H1 (cell line): ENCODE measurements at regions not wholly inside any gene's neighbourhood (a gene's known extent, or its start where the extent isn't known, plus 50 kb on each side); places are given as distances from the start of the nearest gene placed in this dataset.

Experiments
- CTCF ChIA-PET: fragments of 300-600 bp; sonication (Branson Sonifier 250); formaldehyde crosslinking; loops from one replicate; lab custom pipeline; 2021; ENCODE audit not compliant: partially characterized antibody; lab: Charles Lee
- POLR2A ChIA-PET: fragments of 300-600 bp; sonication (Branson Sonifier 250); formaldehyde crosslinking; loops from one replicate; lab custom pipeline; 2021; ENCODE audit warnings: inconsistent platforms; ENCODE audit not compliant: partially characterized antibody; lab: Charles Lee
- DNase-seq, 2 experiments: peaks; one replicate each; pipeline versions ENCODE4 v3.0.0 to v3.0.0-alpha.2; 2010 to 2022; ENCODE audit warnings: low spot score in 2 of 2, low read depth in 1 of 2, mixed read lengths in 1 of 2
- FAIRE-seq: peaks from 2 replicates; lab custom pipeline; 2011; peaks lifted over from hg19 to GRCh38; lab: Jason Lieb, UNC
- H2AFZ ChIP-seq: 2 replicates; pipeline ENCODE4 v1.8.1; 2012; ENCODE audit warnings: low read length, inconsistent platforms
- H2AK5ac ChIP-seq: 2 replicates; pipeline ENCODE4 v1.6.1; 2013; ENCODE audit warnings: low read depth, low read length
- H2BK120ac ChIP-seq: replicated peaks from 2 replicates; pipeline ENCODE3; 2013; ENCODE audit warnings: low read depth, low read length, inconsistent platforms
- H2BK12ac ChIP-seq: 2 replicates; pipeline ENCODE4 v1.6.1; 2013; ENCODE audit warnings: low read depth, low read length
- H2BK15ac ChIP-seq: 2 replicates; pipeline ENCODE4 v1.6.1; 2013; ENCODE audit warnings: low read length
- H2BK20ac ChIP-seq: 2 replicates; pipeline ENCODE4 v1.6.1; 2013; ENCODE audit warnings: low read length
- H2BK5ac ChIP-seq: 2 replicates; pipeline ENCODE4 v1.6.1; 2013; ENCODE audit warnings: low read depth, low read length
- H3K14ac ChIP-seq: 2 replicates; pipeline ENCODE4 v1.6.1; 2013; ENCODE audit warnings: inconsistent platforms; ENCODE audit not compliant: insufficient read length
- H3K18ac ChIP-seq: 2 replicates; pipeline ENCODE4 v1.6.1; 2013; ENCODE audit warnings: low read length; ENCODE audit errors: extremely low read depth
- H3K23ac ChIP-seq: 2 replicates; pipeline ENCODE4 v1.6.1; 2013; ENCODE audit warnings: inconsistent platforms; ENCODE audit not compliant: insufficient read length
- H3K23me2 ChIP-seq: 2 replicates; pipeline ENCODE4 v1.6.1; 2013; ENCODE audit warnings: low read depth, low read length
- H3K27ac ChIP-seq: 2 replicates; pipeline ENCODE4 v1.6.1; 2011; ENCODE audit warnings: low read depth, low read length, inconsistent platforms
- H3K27me3 ChIP-seq, 4 experiments: replicated peaks in 1 of 4; 1 replicate in 1 of 4; 2 replicates in 3 of 4; pipeline versions ENCODE4 v1.6.1 to v1.8.1; 2011 to 2013; ENCODE audit warnings: low read length in 3 of 4, mild to moderate bottlenecking in 3 of 4, inconsistent platforms in 2 of 4, mixed read lengths in 2 of 4, moderate library complexity in 1 of 4; ENCODE audit not compliant: control insufficient read depth in 3 of 4, insufficient read depth in 3 of 4; ENCODE audit errors: extremely low read depth in 1 of 4
- H3K36me3 ChIP-seq, 4 experiments: 2 replicates each; pipeline versions ENCODE4 v1.6.1 to v1.8.1; 2011 to 2013; ENCODE audit warnings: mild to moderate bottlenecking in 4 of 4, low read length in 3 of 4, moderate library complexity in 2 of 4, control low read depth in 1 of 4, inconsistent platforms in 1 of 4; ENCODE audit not compliant: insufficient read depth in 4 of 4, control insufficient read depth in 2 of 4
- H3K4ac ChIP-seq: replicated peaks from 2 replicates; pipeline ENCODE3; 2013; ENCODE audit warnings: low read length, low read depth, mixed read lengths, inconsistent platforms; ENCODE audit not compliant: insufficient read length
- H3K4me1 ChIP-seq, 4 experiments: replicated peaks in 1 of 4; 1 replicate in 1 of 4; 2 replicates in 3 of 4; pipeline versions ENCODE4 v1.6.1 to v1.8.1; 2011 to 2013; ENCODE audit warnings: low read length in 3 of 4, inconsistent platforms in 2 of 4, mixed read lengths in 1 of 4; ENCODE audit not compliant: insufficient read depth in 4 of 4, control insufficient read depth in 3 of 4
- H3K4me2 ChIP-seq, 2 experiments: 2 replicates each; pipeline versions ENCODE4 v1.6.1 to v1.8.1; 2011 to 2013; ENCODE audit warnings: low read depth in 2 of 2, low read length in 2 of 2, control low read depth in 1 of 2, inconsistent platforms in 1 of 2, mild to moderate bottlenecking in 1 of 2; ENCODE audit not compliant: insufficient read depth in 1 of 2
- H3K4me3 ChIP-seq, 4 experiments: fragments of 200-600, 300-600 bp in 1 of 4; sonication (generic), shearing (Covaris generic), sonication (Bioruptor Twin) in 1 of 4; 2 replicates each; pipeline versions ENCODE4 v1.5.1 to v1.8.1; 2011 to 2016; ENCODE audit warnings: low read length in 4 of 4, low read depth in 3 of 4, control low read depth in 2 of 4, inconsistent platforms in 2 of 4, mild to moderate bottlenecking in 2 of 4, mixed read lengths in 1 of 4, moderate library complexity in 1 of 4; ENCODE audit not compliant: insufficient read depth in 2 of 4; ENCODE audit errors: extremely low read depth in 1 of 4
- H3K56ac ChIP-seq: replicated peaks from 2 replicates; pipeline ENCODE3; 2013; ENCODE audit warnings: low read depth, mild to moderate bottlenecking, mixed read lengths, low read length, inconsistent platforms; ENCODE audit not compliant: insufficient read length
- H3K79me1 ChIP-seq: 2 replicates; pipeline ENCODE4 v1.6.1; 2013; ENCODE audit warnings: low read depth, low read length, control low read depth
- H3K79me2 ChIP-seq, 2 experiments: 2 replicates each; pipeline versions ENCODE4 v1.6.1 to v1.8.1; 2012 to 2013; ENCODE audit warnings: low read length in 2 of 2, mild to moderate bottlenecking in 2 of 2, inconsistent platforms in 1 of 2; ENCODE audit not compliant: insufficient read depth in 2 of 2, control insufficient read depth in 1 of 2
- H3K9ac ChIP-seq, 4 experiments: replicated peaks in 1 of 4; 1 replicate in 1 of 4; 2 replicates in 3 of 4; pipeline versions ENCODE4 v1.6.1 to v1.8.1; 2011 to 2013; ENCODE audit warnings: low read depth in 3 of 4, low read length in 3 of 4, control low read depth in 2 of 4, mild to moderate bottlenecking in 2 of 4, moderate library complexity in 2 of 4, inconsistent platforms in 1 of 4; ENCODE audit errors: extremely low read depth in 1 of 4
- H3K9me3 ChIP-seq, 2 experiments: 2 replicates each; pipeline versions ENCODE4 v1.6.1 to v1.8.1; 2012 to 2013; ENCODE audit warnings: mild to moderate bottlenecking in 2 of 2, moderate library complexity in 2 of 2, control low read depth in 1 of 2, inconsistent platforms in 1 of 2, low read depth in 1 of 2, low read length in 1 of 2, mixed read lengths in 1 of 2; ENCODE audit not compliant: insufficient read depth in 2 of 2
- H4K20me1 ChIP-seq, 2 experiments: replicated peaks in 1 of 2; 2 replicates each; pipeline versions ENCODE3 to v1.8.1; 2011 to 2013; ENCODE audit warnings: inconsistent platforms in 2 of 2, low read length in 2 of 2, mild to moderate bottlenecking in 1 of 2; ENCODE audit not compliant: insufficient read depth in 2 of 2, control insufficient read depth in 1 of 2
- H4K5ac ChIP-seq: 2 replicates; pipeline ENCODE4 v1.6.1; 2013; ENCODE audit warnings: low read length, low read depth, mixed read lengths, inconsistent platforms; ENCODE audit not compliant: insufficient read length
- H4K8ac ChIP-seq: 2 replicates; pipeline ENCODE4 v1.8.0; 2013; ENCODE audit warnings: mild to moderate bottlenecking, moderate library complexity, low read length, inconsistent platforms; ENCODE audit not compliant: insufficient read depth; ENCODE audit errors: extremely low read depth
- H4K91ac ChIP-seq: replicated peaks from 2 replicates; pipeline ENCODE3; 2013; ENCODE audit warnings: low read length, mixed read lengths, inconsistent platforms; ENCODE audit not compliant: insufficient read length
- HDAC2 ChIP-seq, 2 experiments: fragments of 300-600 bp in 1 of 2; sonication (generic) in 1 of 2; IDR thresholded peaks; 2 replicates each; pipeline ENCODE4 v1.6.1; 2011 to 2012; ENCODE audit warnings: low read depth in 2 of 2, low read length in 2 of 2, mild to moderate bottlenecking in 2 of 2, moderate library complexity in 2 of 2, borderline replicate concordance in 1 of 2, inconsistent platforms in 1 of 2
- HDAC6 ChIP-seq: IDR thresholded peaks from one replicate; pipeline ENCODE4 v1.7.1; 2012; ENCODE audit warnings: low read depth, mild to moderate bottlenecking, inconsistent platforms, low read length, moderate library complexity
- KDM5A ChIP-seq: fragments of 200-600 bp; IDR thresholded peaks from 2 replicates; pipeline ENCODE4 v1.7.1; 2012; ENCODE audit warnings: mild to moderate bottlenecking, low read length, inconsistent platforms, mixed read lengths
- NANOG ChIP-seq: IDR thresholded peaks from 2 replicates; pipeline ENCODE4 v1.6.1; 2011; ENCODE audit warnings: low read length, low read depth, mild to moderate bottlenecking, inconsistent platforms; ENCODE audit not compliant: insufficient read depth, poor library complexity, severe bottlenecking
- NRF1 ChIP-seq: IDR thresholded peaks from 2 replicates; pipeline ENCODE4 v1.6.1; 2011; ENCODE audit warnings: mild to moderate bottlenecking, low read depth, low read length, improper control_type of control experiment
- POLR2AphosphoS5 ChIP-seq: IDR thresholded peaks from 2 replicates; pipeline ENCODE4 v1.6.1; 2011; ENCODE audit warnings: low read depth, low read length
- WGBS, 2 experiments: shearing (Covaris generic) in 1 of 2; methylation state at CpG; one replicate each; pipeline versions ENCODE4 v1.1.6 to v1.1.7; 2013 to 2015; ENCODE audit warnings: low lambda C conversion rate in 2 of 2, mixed read lengths in 2 of 2, inconsistent platforms in 1 of 2, low coverage in 1 of 2, missing lambda C conversion rate in 1 of 2; ENCODE audit not compliant: insufficient replicate concordance in 2 of 2, insufficient coverage in 1 of 2, insufficient read length in 1 of 2; ENCODE audit errors: extremely low coverage in 1 of 2, missing lambda C conversion rate in 1 of 2; 5-methylcytosine and 5-hydroxymethylcytosine counted together

DNA sequence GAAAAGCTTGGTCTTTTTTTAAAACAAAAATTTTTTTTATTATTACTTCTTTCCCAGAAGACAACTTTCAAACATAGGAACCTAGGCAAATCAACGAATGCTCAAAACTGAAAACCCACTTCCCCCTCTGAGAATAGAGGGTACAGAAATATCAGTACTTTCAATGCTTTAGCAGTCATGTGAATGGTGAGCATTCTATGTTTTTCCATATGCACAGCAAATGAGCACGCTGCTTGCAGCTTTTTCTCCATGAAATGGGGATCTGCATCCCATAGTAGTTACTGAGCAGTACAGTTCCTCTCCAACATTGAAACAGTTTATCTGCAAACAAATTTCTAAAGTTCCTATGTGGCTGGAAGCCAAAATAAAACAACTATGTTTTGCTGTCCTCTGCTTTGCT lies 108.4 kb upstream of the BMP2K start:
- Histone ChIP-seq H2BK120ac (no peak overlapping the region), H3K23ac (no peak overlapping the region), H4K91ac (no peak overlapping the region), H3K9me3 (no peaks in the 10 kb centered on the region), H3K4me3 (no peak overlapping the region), H4K5ac (no peak overlapping the region), H2AFZ (no peak overlapping the region), H4K8ac (no peak overlapping the region), H3K79me2 (no peaks in the 10 kb centered on the region), H3K27ac (no peak overlapping the region), H3K27me3 (no peaks in the 10 kb centered on the region), H3K56ac (no peak overlapping the region), H4K20me1 (no peaks in the 10 kb centered on the region), H3K14ac (no peak overlapping the region), H3K18ac (no peak overlapping the region), H3K23me2 (no peaks in the 10 kb centered on the region), H3K4me1 (peaks cover 0 to 9% (median 2%) of the 10 kb centered on the region in 4 experiments; a peak in 1 of 7 replicates), H2BK5ac (no peak overlapping the region), H2BK12ac (no peak overlapping the region), H3K9ac (no peak overlapping the region), H2BK20ac (no peak overlapping the region), H3K4ac (no peak overlapping the region), H2BK15ac (no peak overlapping the region), H3K36me3 (no peaks in the 10 kb centered on the region), H3K79me1 (no peaks in the 10 kb centered on the region), H3K4me2 (no peak overlapping the region), H2AK5ac (no peak overlapping the region)
- FAIRE-seq, result no peak
- ChIA-PET POLR2A (interaction anchor here (0.6 kb wide), 1 partner anchor 151 kb away, joined by 3 read pairs; no protein-coding TSS in a partner anchor), CTCF (interaction anchor here (0.8 to 6.2 kb wide), 9 partner anchors 7 to 197 kb away, joined by 3 to 50 read pairs (median 4); no protein-coding TSS in a partner anchor)
- TF ChIP-seq NRF1, result no peak
- no peak for TF ChIP-seq HDAC6
- TF ChIP-seq KDM5A, result no peak
- TF ChIP-seq POLR2AphosphoS5, result no peak
- TF ChIP-seq NANOG, result no peak
- no peak for TF ChIP-seq HDAC2 (IDR thresholded peaks at IDR 0.05; ENCODE audit: borderline replicate concordance in 1 of 2, low read depth in 2 of 2, low read length in 2 of 2)
- no peak for DNase-seq
- WGBS, 2 experiments, result 83% methylated on average over 2 of the region's 2 CpGs; no CpG with 5 or more reads in 1 of the 2 experiments
